ENCODE measurements at regions not wholly inside any gene's neighbourhood (a gene's known extent, or its start where the extent isn't known, plus 50 kb on each side); places are given as distances from the start of the nearest gene placed in this dataset.

- no peak overlapping the region for H3K4me3 ChIP-seq (ENCODE audit: low read depth, low read length)
- DNase-seq (ENCODE audit: low read depth), result no peak
- no peak for TF ChIP-seq CTCF (IDR thresholded peaks at IDR 0.05; ENCODE audit: control insufficient read depth, extremely low read depth, insufficient read depth)
Measured at GRCh38 chr3:102053375-102053989, 204.2 kb downstream of the NFKBIZ start.

GRCh38 chr3:102054543-102055080, 205.3 kb downstream of the NFKBIZ start:
- H3K4me3 ChIP-seq (ENCODE audit: low read depth, low read length), result no peak overlapping the region
- peak; percentile 18 for DNase-seq (ENCODE audit: low read depth)
- TF ChIP-seq CTCF (IDR thresholded peaks at IDR 0.05; ENCODE audit: control insufficient read depth, extremely low read depth, insufficient read depth), result no peak

GRCh38 chr3:102057781-102058421, 208.6 kb downstream of the NFKBIZ start:
- H3K4me3 ChIP-seq (ENCODE audit: low read depth, low read length), result no peak overlapping the region
- no peak for TF ChIP-seq CTCF (IDR thresholded peaks at IDR 0.05; ENCODE audit: control insufficient read depth, extremely low read depth, insufficient read depth)
- DNase-seq (ENCODE audit: low read depth), result no peak

GRCh38 chr3:102059145-102059943, 210.0 kb downstream of the NFKBIZ start:
- TF ChIP-seq CTCF (IDR thresholded peaks at IDR 0.05; ENCODE audit: control insufficient read depth, extremely low read depth, insufficient read depth), result no peak

GRCh38 chr3:102060814-102061213, 211.5 kb downstream of the NFKBIZ start:
- DNase-seq (ENCODE audit: low read depth), result no peak
- no peak overlapping the region for H3K4me3 ChIP-seq (ENCODE audit: low read depth, low read length)
- no peak for TF ChIP-seq CTCF (IDR thresholded peaks at IDR 0.05; ENCODE audit: control insufficient read depth, extremely low read depth, insufficient read depth)

More at GRCh38 chr3:102059145-102059943, 210.0 kb downstream of the NFKBIZ start:
- H3K4me3 ChIP-seq (ENCODE audit: low read depth, low read length), result no peak overlapping the region
- DNase-seq (ENCODE audit: low read depth), result no peak

- H3K4me3 ChIP-seq (ENCODE audit: low read depth, low read length), result no peak overlapping the region
- TF ChIP-seq CTCF (IDR thresholded peaks at IDR 0.05; ENCODE audit: control insufficient read depth, extremely low read depth, insufficient read depth), result no peak
- DNase-seq (ENCODE audit: low read depth), result no peak
Measured at GRCh38 chr3:102063572-102063971, 214.3 kb downstream of the NFKBIZ start.
